ENCODE measurements at regions not wholly inside any gene's neighbourhood (a gene's known extent, or its start where the extent isn't known, plus 50 kb on each side); places are given as distances from the start of the nearest gene placed in this dataset.

DNA sequence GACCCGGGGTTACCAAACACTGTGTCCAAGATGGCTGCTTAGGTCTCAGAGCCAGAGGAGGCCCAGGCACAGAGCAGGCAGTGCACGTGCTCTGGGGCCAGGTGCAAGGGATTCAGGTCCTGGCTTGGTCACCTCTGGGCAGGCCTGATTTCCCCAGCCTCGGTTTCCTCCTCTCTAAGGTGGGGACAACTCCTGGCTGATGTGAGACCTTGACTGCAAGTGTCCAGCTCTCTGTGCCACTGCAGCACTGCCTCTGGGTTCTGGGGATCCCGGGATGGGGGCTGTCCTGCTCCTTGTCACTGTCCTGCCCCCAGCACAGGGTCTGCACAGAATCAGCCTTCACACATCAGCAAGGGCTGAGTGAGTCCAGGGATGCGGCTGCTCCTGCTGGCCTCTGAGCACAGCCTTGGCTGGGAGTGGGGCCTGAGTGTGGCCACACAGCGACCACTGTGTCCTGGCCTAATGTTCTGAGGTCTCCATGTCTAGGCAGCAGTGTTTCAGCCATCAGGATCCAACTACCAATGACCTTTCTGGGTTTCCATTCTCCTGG is 170.2 kb upstream of the HDAC4 start:
- no peak overlapping the region for H3K27ac ChIP-seq
- DNase-seq = no peak
- H3K4me3 ChIP-seq = no peak overlapping the region
- 46 to 75% (median 69%) methylated on average over 2 to 6 of the region's 6 CpGs for whole genome bisulfite sequencing, 5 donors
- peaks cover 0 to 70% (median 53%) of the 10 kb centered on the region in 3 donors for H3K27me3 ChIP-seq
- no peaks in the 10 kb centered on the region for H3K36me3 ChIP-seq
- peaks cover 0 to 10% (median 2%) of the 10 kb centered on the region in 4 donors for H3K4me1 ChIP-seq
- intact Hi-C loops (cut with DNase I; ENCODE audit: low total_unique reads) = no loop called here
- no peak for TF ChIP-seq POLR2AphosphoS5 (IDR thresholded peaks at IDR 0.05)
- TF ChIP-seq EP300 (IDR thresholded peaks at IDR 0.05) = no peak
- no peak for TF ChIP-seq CTCF (IDR thresholded peaks at IDR 0.05)
- TF ChIP-seq POLR2A (IDR thresholded peaks at IDR 0.05) = no peak
- H3K9me3 ChIP-seq = peaks cover 0 to 7% (median 3%) of the 10 kb centered on the region in 4 donors

DNA sequence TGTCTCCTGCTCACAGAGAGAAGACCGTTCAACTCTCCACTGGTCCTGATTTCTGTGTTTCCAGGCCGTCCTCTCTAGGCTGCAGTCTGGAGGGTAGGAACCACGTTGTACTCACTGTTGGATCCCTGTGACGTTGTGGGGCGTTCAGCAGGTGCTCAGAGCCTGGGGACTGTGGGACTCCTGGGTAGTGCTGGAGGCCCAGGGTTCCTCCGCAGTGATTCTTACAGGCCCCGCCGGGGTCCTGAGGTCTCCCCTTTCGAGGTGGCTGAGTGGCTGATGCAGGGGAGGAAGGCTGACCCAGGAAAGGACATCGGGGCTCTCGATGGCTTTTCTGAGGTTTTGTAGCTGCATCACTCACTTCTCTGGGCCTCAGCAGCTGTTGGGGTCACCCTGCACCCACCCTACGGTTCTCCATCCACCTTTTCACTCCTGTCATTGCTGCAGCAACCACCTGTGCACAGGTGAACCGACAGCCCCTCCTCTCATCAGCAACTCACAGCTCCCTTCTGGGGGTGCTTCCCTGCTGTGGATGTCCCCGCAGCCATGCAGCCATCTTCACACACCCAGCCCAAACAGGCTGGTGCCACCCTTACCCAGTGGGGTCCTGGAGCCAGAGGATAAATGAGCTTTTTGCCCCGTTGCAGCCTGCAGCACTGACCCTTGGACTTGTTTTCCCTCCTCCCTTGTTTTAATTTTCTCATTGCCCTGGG is 169.6 kb upstream of the HDAC4 start:
- WGBS, 5 donors = 73 to 81% (median 76%) methylated on average over 14 to 15 of the region's 15 CpGs
- TF ChIP-seq POLR2A (IDR thresholded peaks at IDR 0.05) (no peak), CTCF (IDR thresholded peaks at IDR 0.05) (no peak), POLR2AphosphoS5 (IDR thresholded peaks at IDR 0.05) (no peak), EP300 (IDR thresholded peaks at IDR 0.05) (no peak)
- H3K4me1 ChIP-seq = peaks cover 0 to 10% (median 2%) of the 10 kb centered on the region in 4 donors
- H3K27me3 ChIP-seq = peaks cover 0 to 70% (median 59%) of the 10 kb centered on the region in 3 donors
- no peak overlapping the region for H3K4me3 ChIP-seq
- no peak overlapping the region for H3K27ac ChIP-seq
- intact Hi-C loops (cut with DNase I; ENCODE audit: low total_unique reads) = no loop called here
- no peak for DNase-seq
- peaks cover 0 to under 1% (median 0%) of the 10 kb centered on the region in 4 donors for H3K9me3 ChIP-seq
- no peaks in the 10 kb centered on the region for H3K36me3 ChIP-seq

DNA sequence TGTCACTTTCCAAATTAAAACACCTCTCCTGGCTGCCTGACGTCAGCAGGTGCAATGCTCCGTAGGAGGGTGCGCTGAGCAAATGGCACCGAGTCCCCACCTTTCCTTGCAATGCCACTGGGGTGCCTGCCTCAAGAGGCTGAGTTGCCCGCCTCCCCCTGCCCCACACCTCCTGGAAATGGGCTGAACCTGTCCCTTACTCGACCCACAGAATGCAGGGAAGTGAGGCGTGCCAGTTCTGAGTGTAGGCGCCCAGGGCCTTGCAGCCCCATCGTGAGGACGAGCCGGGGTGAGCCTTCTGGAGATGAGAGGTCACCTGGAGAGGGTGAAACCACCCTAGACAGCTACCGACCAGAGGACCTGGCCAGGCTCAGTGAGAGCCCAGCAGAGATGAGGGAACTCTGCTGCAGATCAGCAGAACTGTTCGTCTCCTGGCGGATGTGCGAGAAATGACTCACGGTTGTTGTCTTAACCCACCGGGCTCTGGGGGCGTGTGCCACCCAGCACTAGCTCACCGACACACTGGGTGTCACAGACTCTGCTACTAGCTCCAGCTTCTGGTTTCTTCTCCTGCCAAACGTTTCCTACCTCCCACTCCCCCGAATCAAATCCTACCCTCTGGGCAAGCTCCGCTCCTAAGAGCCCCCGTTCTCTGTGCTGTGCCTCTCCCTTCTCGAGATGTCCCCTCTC is 168.7 kb upstream of the HDAC4 start:
- Histone ChIP-seq H3K4me3 (no peak overlapping the region), H3K27me3 (peaks cover 0 to 70% (median 57%) of the 10 kb centered on the region in 3 donors), H3K9me3 (no peaks in the 10 kb centered on the region), H3K27ac (no peak overlapping the region), H3K36me3 (no peaks in the 10 kb centered on the region), H3K4me1 (peaks cover 0 to 5% (median 1%) of the 10 kb centered on the region in 4 donors)
- no peak for DNase-seq
- intact Hi-C loops (cut with DNase I; ENCODE audit: low total_unique reads) = no loop called here
- TF ChIP-seq CTCF (IDR thresholded peaks at IDR 0.05) = no peak
- no peak for TF ChIP-seq EP300 (IDR thresholded peaks at IDR 0.05)
- no peak for TF ChIP-seq POLR2AphosphoS5 (IDR thresholded peaks at IDR 0.05)
- no peak for TF ChIP-seq POLR2A (IDR thresholded peaks at IDR 0.05)
- 76 to 84% (median 80%) methylated on average over 23 to 24 of the region's 24 CpGs for WGBS, 5 donors

DNA sequence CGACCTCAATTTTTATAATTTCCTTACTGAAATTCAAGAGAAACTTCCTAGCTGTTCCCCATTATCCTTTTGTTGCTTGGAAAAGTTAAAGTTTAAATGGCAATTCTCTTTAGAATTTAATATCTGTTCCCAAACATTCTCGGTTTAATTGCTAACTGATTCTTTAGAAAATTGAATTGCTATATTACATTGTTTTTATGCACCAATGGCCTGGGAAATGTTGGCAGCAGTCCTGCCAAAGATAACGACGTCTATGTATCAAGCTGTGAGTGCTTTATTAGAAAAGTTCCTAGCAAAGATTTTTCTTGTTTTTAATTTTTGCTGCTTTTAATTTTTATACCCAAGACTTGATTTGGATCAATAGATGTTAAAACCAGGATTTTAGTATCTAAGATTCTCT is 167.8 kb upstream of the HDAC4 start:
- 31 to 51% (median 38%) methylated on average over 4 of the region's 4 CpGs for WGBS, 5 donors

More for the DNA sequence above, 167.8 kb upstream of the HDAC4 start:
- TF ChIP-seq POLR2AphosphoS5 (IDR thresholded peaks at IDR 0.05) = no peak
- no peak for TF ChIP-seq POLR2A (IDR thresholded peaks at IDR 0.05)
- TF ChIP-seq CTCF (IDR thresholded peaks at IDR 0.05) = no peak
- TF ChIP-seq EP300 (IDR thresholded peaks at IDR 0.05) = no peak
- H3K4me3 ChIP-seq = no peak overlapping the region
- H3K4me1 ChIP-seq = no peaks in the 10 kb centered on the region
- H3K36me3 ChIP-seq = no peaks in the 10 kb centered on the region
- H3K27ac ChIP-seq = no peak overlapping the region
- intact Hi-C loops (cut with DNase I; ENCODE audit: low total_unique reads) = no loop called here
- peaks cover 0 to 72% (median 59%) of the 10 kb centered on the region in 3 donors for H3K27me3 ChIP-seq
- DNase-seq = no peak
- no peaks in the 10 kb centered on the region for H3K9me3 ChIP-seq

Measured in stomach (tissue), 8 donors.